ENCODE measurements at regions not wholly inside any gene's neighbourhood (a gene's known extent, or its start where the extent isn't known, plus 50 kb on each side); places are given as distances from the start of the nearest gene placed in this dataset.

DNA sequence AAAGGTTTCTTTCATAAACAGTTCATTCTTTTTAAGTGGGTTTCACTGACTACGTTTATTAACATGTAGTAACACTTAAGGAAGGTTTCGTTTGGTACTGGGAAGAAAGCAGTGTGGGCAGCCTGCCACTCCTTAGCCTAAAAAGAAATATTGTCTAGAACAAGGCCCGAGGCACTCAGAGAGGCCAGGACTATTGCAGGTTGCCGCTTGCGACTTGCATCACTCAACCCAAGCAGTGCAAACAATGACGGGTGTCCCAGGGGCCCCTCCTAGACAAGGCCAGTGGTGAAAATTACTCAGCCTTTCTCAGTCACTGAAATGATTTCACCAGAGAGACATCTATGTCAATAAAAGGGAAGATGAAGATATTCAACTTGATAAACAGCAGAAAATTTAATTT lies 243.9 kb downstream of the SNX13 start (continued):
- TF ChIP-seq, protein P1, sequence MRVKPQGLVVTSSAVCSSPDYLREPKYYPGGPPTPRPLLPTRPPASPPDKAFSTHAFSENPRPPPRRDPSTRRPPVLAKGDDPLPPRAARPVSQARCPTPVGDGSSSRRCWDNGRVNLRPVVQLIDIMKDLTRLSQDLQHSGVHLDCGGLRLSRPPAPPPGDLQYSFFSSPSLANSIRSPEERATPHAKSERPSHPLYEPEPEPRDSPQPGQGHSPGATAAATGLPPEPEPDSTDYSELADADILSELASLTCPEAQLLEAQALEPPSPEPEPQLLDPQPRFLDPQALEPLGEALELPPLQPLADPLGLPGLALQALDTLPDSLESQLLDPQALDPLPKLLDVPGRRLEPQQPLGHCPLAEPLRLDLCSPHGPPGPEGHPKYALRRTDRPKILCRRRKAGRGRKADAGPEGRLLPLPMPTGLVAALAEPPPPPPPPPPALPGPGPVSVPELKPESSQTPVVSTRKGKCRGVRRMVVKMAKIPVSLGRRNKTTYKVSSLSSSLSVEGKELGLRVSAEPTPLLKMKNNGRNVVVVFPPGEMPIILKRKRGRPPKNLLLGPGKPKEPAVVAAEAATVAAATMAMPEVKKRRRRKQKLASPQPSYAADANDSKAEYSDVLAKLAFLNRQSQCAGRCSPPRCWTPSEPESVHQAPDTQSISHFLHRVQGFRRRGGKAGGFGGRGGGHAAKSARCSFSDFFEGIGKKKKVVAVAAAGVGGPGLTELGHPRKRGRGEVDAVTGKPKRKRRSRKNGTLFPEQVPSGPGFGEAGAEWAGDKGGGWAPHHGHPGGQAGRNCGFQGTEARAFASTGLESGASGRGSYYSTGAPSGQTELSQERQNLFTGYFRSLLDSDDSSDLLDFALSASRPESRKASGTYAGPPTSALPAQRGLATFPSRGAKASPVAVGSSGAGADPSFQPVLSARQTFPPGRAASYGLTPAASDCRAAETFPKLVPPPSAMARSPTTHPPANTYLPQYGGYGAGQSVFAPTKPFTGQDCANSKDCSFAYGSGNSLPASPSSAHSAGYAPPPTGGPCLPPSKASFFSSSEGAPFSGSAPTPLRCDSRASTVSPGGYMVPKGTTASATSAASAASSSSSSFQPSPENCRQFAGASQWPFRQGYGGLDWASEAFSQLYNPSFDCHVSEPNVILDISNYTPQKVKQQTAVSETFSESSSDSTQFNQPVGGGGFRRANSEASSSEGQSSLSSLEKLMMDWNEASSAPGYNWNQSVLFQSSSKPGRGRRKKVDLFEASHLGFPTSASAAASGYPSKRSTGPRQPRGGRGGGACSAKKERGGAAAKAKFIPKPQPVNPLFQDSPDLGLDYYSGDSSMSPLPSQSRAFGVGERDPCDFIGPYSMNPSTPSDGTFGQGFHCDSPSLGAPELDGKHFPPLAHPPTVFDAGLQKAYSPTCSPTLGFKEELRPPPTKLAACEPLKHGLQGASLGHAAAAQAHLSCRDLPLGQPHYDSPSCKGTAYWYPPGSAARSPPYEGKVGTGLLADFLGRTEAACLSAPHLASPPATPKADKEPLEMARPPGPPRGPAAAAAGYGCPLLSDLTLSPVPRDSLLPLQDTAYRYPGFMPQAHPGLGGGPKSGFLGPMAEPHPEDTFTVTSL (CRISPR knock-in tag; IDR thresholded peaks at IDR 0.05; ENCODE audit: borderline replicate concordance) = no peak
- TF ChIP-seq HDAC1 (CRISPR knock-in tag; IDR thresholded peaks at IDR 0.05) (no peak), ARNT2 (CRISPR knock-in tag; IDR thresholded peaks at IDR 0.05; ENCODE audit: low read depth) (no peak), KLF16 (CRISPR knock-in tag; IDR thresholded peaks at IDR 0.05) (0 out of 4 replicates have a peak, but pooled peaks of 1 of the 2 experiments have one; percentile 37), ZNF616 (CRISPR knock-in tag; IDR thresholded peaks at IDR 0.05; ENCODE audit: low read depth) (no peak), FOSL2 (CRISPR knock-in tag; IDR thresholded peaks at IDR 0.05) (peak; percentile 89), ZNF747 (CRISPR knock-in tag; IDR thresholded peaks at IDR 0.05; ENCODE audit: borderline replicate concordance) (no peak), HMG20A (CRISPR knock-in tag; IDR thresholded peaks at IDR 0.05; ENCODE audit: borderline replicate concordance) (peak; percentile 75)
- TF ChIP-seq, protein P2, sequence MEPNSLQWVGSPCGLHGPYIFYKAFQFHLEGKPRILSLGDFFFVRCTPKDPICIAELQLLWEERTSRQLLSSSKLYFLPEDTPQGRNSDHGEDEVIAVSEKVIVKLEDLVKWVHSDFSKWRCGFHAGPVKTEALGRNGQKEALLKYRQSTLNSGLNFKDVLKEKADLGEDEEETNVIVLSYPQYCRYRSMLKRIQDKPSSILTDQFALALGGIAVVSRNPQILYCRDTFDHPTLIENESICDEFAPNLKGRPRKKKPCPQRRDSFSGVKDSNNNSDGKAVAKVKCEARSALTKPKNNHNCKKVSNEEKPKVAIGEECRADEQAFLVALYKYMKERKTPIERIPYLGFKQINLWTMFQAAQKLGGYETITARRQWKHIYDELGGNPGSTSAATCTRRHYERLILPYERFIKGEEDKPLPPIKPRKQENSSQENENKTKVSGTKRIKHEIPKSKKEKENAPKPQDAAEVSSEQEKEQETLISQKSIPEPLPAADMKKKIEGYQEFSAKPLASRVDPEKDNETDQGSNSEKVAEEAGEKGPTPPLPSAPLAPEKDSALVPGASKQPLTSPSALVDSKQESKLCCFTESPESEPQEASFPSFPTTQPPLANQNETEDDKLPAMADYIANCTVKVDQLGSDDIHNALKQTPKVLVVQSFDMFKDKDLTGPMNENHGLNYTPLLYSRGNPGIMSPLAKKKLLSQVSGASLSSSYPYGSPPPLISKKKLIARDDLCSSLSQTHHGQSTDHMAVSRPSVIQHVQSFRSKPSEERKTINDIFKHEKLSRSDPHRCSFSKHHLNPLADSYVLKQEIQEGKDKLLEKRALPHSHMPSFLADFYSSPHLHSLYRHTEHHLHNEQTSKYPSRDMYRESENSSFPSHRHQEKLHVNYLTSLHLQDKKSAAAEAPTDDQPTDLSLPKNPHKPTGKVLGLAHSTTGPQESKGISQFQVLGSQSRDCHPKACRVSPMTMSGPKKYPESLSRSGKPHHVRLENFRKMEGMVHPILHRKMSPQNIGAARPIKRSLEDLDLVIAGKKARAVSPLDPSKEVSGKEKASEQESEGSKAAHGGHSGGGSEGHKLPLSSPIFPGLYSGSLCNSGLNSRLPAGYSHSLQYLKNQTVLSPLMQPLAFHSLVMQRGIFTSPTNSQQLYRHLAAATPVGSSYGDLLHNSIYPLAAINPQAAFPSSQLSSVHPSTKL (CRISPR knock-in tag; IDR thresholded peaks at IDR 0.05) = peak; percentile 70
- TF ChIP-seq, protein P3, sequence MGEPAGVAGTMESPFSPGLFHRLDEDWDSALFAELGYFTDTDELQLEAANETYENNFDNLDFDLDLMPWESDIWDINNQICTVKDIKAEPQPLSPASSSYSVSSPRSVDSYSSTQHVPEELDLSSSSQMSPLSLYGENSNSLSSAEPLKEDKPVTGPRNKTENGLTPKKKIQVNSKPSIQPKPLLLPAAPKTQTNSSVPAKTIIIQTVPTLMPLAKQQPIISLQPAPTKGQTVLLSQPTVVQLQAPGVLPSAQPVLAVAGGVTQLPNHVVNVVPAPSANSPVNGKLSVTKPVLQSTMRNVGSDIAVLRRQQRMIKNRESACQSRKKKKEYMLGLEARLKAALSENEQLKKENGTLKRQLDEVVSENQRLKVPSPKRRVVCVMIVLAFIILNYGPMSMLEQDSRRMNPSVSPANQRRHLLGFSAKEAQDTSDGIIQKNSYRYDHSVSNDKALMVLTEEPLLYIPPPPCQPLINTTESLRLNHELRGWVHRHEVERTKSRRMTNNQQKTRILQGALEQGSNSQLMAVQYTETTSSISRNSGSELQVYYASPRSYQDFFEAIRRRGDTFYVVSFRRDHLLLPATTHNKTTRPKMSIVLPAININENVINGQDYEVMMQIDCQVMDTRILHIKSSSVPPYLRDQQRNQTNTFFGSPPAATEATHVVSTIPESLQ (CRISPR knock-in tag; conservative IDR thresholded peaks at IDR 0.05) = no peak
- TF ChIP-seq, protein P4, sequence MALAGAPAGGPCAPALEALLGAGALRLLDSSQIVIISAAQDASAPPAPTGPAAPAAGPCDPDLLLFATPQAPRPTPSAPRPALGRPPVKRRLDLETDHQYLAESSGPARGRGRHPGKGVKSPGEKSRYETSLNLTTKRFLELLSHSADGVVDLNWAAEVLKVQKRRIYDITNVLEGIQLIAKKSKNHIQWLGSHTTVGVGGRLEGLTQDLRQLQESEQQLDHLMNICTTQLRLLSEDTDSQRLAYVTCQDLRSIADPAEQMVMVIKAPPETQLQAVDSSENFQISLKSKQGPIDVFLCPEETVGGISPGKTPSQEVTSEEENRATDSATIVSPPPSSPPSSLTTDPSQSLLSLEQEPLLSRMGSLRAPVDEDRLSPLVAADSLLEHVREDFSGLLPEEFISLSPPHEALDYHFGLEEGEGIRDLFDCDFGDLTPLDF (CRISPR knock-in tag; IDR thresholded peaks at IDR 0.05) = no peak
- TF ChIP-seq, protein P5, sequence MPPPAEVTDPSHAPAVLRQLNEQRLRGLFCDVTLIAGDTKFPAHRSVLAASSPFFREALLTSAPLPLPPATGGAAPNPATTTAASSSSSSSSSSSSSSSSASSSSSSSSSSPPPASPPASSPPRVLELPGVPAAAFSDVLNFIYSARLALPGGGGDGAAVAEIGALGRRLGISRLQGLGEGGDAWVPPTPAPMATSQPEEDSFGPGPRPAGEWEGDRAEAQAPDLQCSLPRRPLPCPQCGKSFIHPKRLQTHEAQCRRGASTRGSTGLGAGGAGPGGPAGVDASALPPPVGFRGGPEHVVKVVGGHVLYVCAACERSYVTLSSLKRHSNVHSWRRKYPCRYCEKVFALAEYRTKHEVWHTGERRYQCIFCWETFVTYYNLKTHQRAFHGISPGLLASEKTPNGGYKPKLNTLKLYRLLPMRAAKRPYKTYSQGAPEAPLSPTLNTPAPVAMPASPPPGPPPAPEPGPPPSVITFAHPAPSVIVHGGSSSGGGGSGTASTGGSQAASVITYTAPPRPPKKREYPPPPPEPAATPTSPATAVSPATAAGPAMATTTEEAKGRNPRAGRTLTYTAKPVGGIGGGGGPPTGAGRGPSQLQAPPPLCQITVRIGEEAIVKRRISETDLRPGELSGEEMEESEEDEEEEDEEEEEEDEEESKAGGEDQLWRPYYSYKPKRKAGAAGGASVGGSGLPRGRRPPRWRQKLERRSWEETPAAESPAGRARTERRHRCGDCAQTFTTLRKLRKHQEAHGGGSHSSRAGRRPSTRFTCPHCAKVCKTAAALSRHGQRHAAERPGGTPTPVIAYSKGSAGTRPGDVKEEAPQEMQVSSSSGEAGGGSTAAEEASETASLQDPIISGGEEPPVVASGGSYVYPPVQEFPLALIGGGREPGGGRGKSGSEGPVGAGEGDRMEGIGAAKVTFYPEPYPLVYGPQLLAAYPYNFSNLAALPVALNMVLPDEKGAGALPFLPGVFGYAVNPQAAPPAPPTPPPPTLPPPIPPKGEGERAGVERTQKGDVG (CRISPR knock-in tag; IDR thresholded peaks at IDR 0.05; ENCODE audit: borderline replicate concordance) = no peak

Data from HepG2 (cell line).